Endothelial cell of umbilical vein (primary cell): ENCODE measurements at regions not wholly inside any gene's neighbourhood (a gene's known extent, or its start where the extent isn't known, plus 50 kb on each side); places are given as distances from the start of the nearest gene placed in this dataset.
"Not testable (repeated sequence)": the region's sequence is repeated elsewhere in the genome, so short reads cannot be mapped to it uniquely, and the experiment has no call there.

Experiments
- BruUV-seq: library from RNA; stranded (reverse); fragments of 400-500 nt; replicated peaks from 2 replicates; lab custom pipeline; 2021; lab: Mats Ljungman, UMichigan
- CTCF ChIA-PET: fragments of 300-600, 350-600 bp; sonication (Branson Sonifier 250); formaldehyde crosslinking; loops from one replicate; lab custom pipeline; 2021; ENCODE audit warnings: antibody characterized with exemption, inconsistent platforms; lab: Charles Lee
- POLR2A ChIA-PET: fragments of 300-600, 350-600 bp; sonication (Branson Sonifier 250); formaldehyde crosslinking; loops from one replicate; lab custom pipeline; 2021; ENCODE audit warnings: antibody characterized with exemption, inconsistent platforms; lab: Charles Lee
- DNase-seq: peaks from one replicate; pipeline ENCODE4 v3.0.0-alpha.2; 2011; ENCODE audit warnings: low read depth, low spot score
- FAIRE-seq: peaks from 2 replicates; lab custom pipeline; 2011; peaks lifted over from hg19 to GRCh38; lab: Jason Lieb, UNC
- H2AFZ ChIP-seq: 2 replicates; pipeline ENCODE4 v1.6.0; 2012; ENCODE audit warnings: low read depth, low read length, control low read depth, inconsistent platforms
- H3K27ac ChIP-seq: 2 replicates; pipeline ENCODE4 v1.5.1; 2011; ENCODE audit warnings: low read depth, mild to moderate bottlenecking, control low read depth, low read length, moderate library complexity; ENCODE audit not compliant: insufficient read depth
- H3K27me3 ChIP-seq, 2 experiments: 2 replicates each; pipeline versions ENCODE4 v1.6.0 to v1.6.1; 2011; ENCODE audit warnings: low read length in 2 of 2, mixed read lengths in 1 of 2; ENCODE audit not compliant: control insufficient read depth in 2 of 2, insufficient read depth in 2 of 2
- H3K36me3 ChIP-seq, 2 experiments: 2 replicates in 1 of 2; 3 replicates in 1 of 2; pipeline ENCODE4 v1.5.1; 2011; ENCODE audit warnings: low read length in 2 of 2, mild to moderate bottlenecking in 1 of 2, moderate library complexity in 1 of 2; ENCODE audit not compliant: control insufficient read depth in 2 of 2, insufficient read depth in 2 of 2; ENCODE audit errors: extremely low read depth in 1 of 2
- H3K4me1 ChIP-seq: 3 replicates; pipeline ENCODE4 v1.5.1; 2011; ENCODE audit warnings: mild to moderate bottlenecking, low read length; ENCODE audit not compliant: control insufficient read depth, insufficient read depth; ENCODE audit errors: extremely low read depth
- H3K4me2 ChIP-seq: 2 replicates; pipeline ENCODE4 v1.6.1; 2011; ENCODE audit warnings: low read length, control low read depth, mixed read lengths; ENCODE audit not compliant: insufficient read depth
- H3K4me3 ChIP-seq, 3 experiments: fragments of 200-600 bp in 1 of 3; sonication (generic), shearing (Covaris generic) in 1 of 3; replicated peaks in 1 of 3; 2 replicates each; pipeline ENCODE4 v1.5.1; 2011 to 2016; ENCODE audit warnings: control low read depth in 3 of 3, low read length in 3 of 3, mild to moderate bottlenecking in 2 of 3, inconsistent platforms in 1 of 3, low read depth in 1 of 3, moderate library complexity in 1 of 3; ENCODE audit not compliant: insufficient read depth in 1 of 3
- H3K79me2 ChIP-seq: 2 replicates; pipeline ENCODE4 v1.6.0; 2012; ENCODE audit warnings: low read length, inconsistent platforms; ENCODE audit not compliant: control insufficient read depth, insufficient read depth
- H3K9ac ChIP-seq: replicated peaks from 2 replicates; pipeline ENCODE3; 2011; ENCODE audit warnings: low read length, control low read depth; ENCODE audit not compliant: insufficient read depth; ENCODE audit errors: extremely low read depth
- H3K9me1 ChIP-seq: replicated peaks from 3 replicates; pipeline ENCODE4 v1.6.0; 2011; ENCODE audit warnings: mild to moderate bottlenecking, low read length; ENCODE audit not compliant: control insufficient read depth, insufficient read depth; ENCODE audit errors: extremely low read depth
- H3K9me3 ChIP-seq: replicated peaks from 2 replicates; pipeline ENCODE4 v1.5.1; 2012; ENCODE audit warnings: low read length, inconsistent platforms; ENCODE audit not compliant: control insufficient read depth, insufficient read depth
- H4K20me1 ChIP-seq: replicated peaks from 2 replicates; pipeline ENCODE3; 2011; ENCODE audit warnings: mild to moderate bottlenecking, low read length; ENCODE audit not compliant: control insufficient read depth, insufficient read depth; ENCODE audit errors: extremely low read depth
- dilution Hi-C: fragments of 300-500 bp; cut with MboI; formaldehyde crosslinking; loops from one replicate; pipeline ENCODE4 v1.15.0; 2019; ENCODE audit warnings: low sequenced_read_pairs; ENCODE audit not compliant: extremely low pct_ligation_motif_present
- intact Hi-C: fragments of 100-400 bp; cut with micrococcal nuclease; formaldehyde crosslinking; loops from one replicate; pipeline ENCODE4 v1.10.0; 2022

DNA sequence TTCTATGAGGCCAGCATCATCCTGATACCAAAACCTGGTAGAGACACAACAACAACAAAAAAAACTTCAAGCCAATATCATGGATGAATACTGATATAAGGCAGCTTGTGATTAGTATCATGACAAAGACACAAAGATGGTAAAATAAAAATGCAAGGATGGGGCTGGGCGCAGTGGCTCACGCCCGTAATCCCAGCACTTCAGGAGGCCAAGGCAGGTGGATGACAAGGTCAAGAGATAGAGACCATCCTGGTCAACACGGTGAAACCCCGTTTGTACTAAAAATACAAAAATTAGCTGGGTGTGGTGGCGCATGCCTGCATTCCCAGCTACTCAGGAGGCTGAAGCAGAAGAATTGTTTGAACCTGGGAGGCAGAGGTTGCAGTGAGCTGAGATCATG lies 210.2 kb downstream of the POTEM start:
- H3K4me1 ChIP-seq, dilution Hi-C loops, FAIRE-seq, BruUV-seq, H3K27ac ChIP-seq, POLR2A ChIA-PET, H3K79me2 ChIP-seq, intact Hi-C loops, H4K20me1 ChIP-seq, H3K9ac ChIP-seq, H3K27me3 ChIP-seq, DNase-seq, H3K4me3 ChIP-seq, H3K9me1 ChIP-seq, H2AFZ ChIP-seq, H3K9me3 ChIP-seq, CTCF ChIA-PET, H3K4me2 ChIP-seq, H3K36me3 ChIP-seq: not testable (repeated sequence)

DNA sequence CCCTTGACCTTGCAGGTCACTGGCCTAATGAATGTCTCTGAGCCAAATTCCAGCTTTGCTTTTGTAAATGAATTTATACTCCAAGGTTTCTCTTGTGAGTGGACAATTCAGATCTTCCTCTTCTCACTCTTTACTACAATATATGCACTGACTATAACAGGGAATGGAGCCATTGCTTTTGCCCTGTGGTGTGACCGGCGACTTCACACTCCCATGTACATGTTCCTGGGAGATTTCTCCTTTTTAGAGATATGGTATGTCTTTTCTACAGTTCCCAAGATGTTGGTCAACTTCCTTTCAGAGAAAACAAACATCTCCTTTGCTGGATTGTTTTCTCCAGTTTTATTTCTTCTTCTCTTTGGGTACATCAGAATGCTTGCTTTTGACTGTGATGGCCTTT lies 213.1 kb downstream of the POTEM start:
- H3K9ac ChIP-seq, H3K4me2 ChIP-seq, intact Hi-C loops, H3K9me3 ChIP-seq, H3K36me3 ChIP-seq, CTCF ChIA-PET, H4K20me1 ChIP-seq, H2AFZ ChIP-seq, DNase-seq, H3K27me3 ChIP-seq, H3K4me1 ChIP-seq, POLR2A ChIA-PET, H3K4me3 ChIP-seq, dilution Hi-C loops, H3K79me2 ChIP-seq, FAIRE-seq, BruUV-seq, H3K27ac ChIP-seq, H3K9me1 ChIP-seq: not testable (repeated sequence)

GRCh38 chr14:19180881-19181280 lies 213.6 kb downstream of the POTEM start:
- DNase-seq, H3K79me2 ChIP-seq, H3K36me3 ChIP-seq, H3K9ac ChIP-seq, H3K4me2 ChIP-seq, POLR2A ChIA-PET, H3K9me3 ChIP-seq, H3K9me1 ChIP-seq, H3K27me3 ChIP-seq, H2AFZ ChIP-seq, H3K4me1 ChIP-seq, intact Hi-C loops, H3K4me3 ChIP-seq, H3K27ac ChIP-seq, H4K20me1 ChIP-seq, dilution Hi-C loops, CTCF ChIA-PET, BruUV-seq, FAIRE-seq: not testable (repeated sequence)

DNA sequence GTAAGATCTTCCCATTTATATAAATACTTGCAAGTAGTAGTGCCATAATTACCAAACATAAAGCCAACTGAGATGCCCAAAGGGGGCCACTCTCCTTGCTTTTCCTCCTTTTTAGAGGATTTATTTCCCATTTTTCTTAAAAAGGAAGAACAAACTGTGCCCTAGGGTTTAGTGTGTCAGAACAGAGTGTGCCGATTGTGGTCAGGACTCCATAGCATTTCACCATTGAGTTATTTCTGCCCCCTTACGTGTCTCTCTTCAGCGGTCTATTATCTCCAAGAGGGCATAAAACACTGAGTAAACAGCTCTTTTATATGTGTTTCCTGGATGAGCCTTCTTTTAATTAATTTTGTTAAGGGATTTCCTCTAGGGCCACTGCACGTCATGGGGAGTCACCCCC lies 227.9 kb downstream of the POTEM start:
- H3K4me2 ChIP-seq, H3K4me1 ChIP-seq, BruUV-seq, DNase-seq, POLR2A ChIA-PET, FAIRE-seq, H3K27me3 ChIP-seq, H3K79me2 ChIP-seq, H3K9ac ChIP-seq, dilution Hi-C loops, intact Hi-C loops, H2AFZ ChIP-seq, H3K36me3 ChIP-seq, H3K27ac ChIP-seq, CTCF ChIA-PET, H4K20me1 ChIP-seq, H3K9me3 ChIP-seq, H3K9me1 ChIP-seq, H3K4me3 ChIP-seq: not testable (repeated sequence)
